Activated naive CD4-positive, alpha-beta T cell treated with anti-CD3 and anti-CD28 coated beads, Interleukin-2, amount 50 U/mL, for 72 hours (primary cell): ENCODE measurements at regions not wholly inside any gene's neighbourhood (a gene's known extent, or its start where the extent isn't known, plus 50 kb on each side); places are given as distances from the start of the nearest gene placed in this dataset.

ENCODE experiments used
- ATAC-seq, 2 donors: fragments of 150-1000 bp; cut with Tn5 transposase; 2 replicates each; pipeline ENCODE4 v1.10.0; 2021; ENCODE audit warnings: mild to moderate bottlenecking in 2 of 2, moderate library complexity in 2 of 2
- DNase-seq, 2 donors: peaks; one replicate each; pipeline ENCODE4 v3.0.0; 2021 to 2022; ENCODE audit warnings: low spot score in 2 of 2
- H3K27ac Mint-ChIP-seq, 2 donors: one replicate each; pipeline ENCODE4 v1.8.0; 2022; ENCODE audit warnings: mild to moderate bottlenecking in 2 of 2, mixed read lengths in 2 of 2
- H3K36me3 Mint-ChIP-seq, 2 donors: one replicate each; pipeline ENCODE4 v1.8.0; 2022; ENCODE audit warnings: mixed read lengths in 2 of 2
- H3K9me3 Mint-ChIP-seq, 2 donors: one replicate each; pipeline ENCODE4 v1.8.0; 2022; ENCODE audit warnings: mixed read lengths in 2 of 2

DNA sequence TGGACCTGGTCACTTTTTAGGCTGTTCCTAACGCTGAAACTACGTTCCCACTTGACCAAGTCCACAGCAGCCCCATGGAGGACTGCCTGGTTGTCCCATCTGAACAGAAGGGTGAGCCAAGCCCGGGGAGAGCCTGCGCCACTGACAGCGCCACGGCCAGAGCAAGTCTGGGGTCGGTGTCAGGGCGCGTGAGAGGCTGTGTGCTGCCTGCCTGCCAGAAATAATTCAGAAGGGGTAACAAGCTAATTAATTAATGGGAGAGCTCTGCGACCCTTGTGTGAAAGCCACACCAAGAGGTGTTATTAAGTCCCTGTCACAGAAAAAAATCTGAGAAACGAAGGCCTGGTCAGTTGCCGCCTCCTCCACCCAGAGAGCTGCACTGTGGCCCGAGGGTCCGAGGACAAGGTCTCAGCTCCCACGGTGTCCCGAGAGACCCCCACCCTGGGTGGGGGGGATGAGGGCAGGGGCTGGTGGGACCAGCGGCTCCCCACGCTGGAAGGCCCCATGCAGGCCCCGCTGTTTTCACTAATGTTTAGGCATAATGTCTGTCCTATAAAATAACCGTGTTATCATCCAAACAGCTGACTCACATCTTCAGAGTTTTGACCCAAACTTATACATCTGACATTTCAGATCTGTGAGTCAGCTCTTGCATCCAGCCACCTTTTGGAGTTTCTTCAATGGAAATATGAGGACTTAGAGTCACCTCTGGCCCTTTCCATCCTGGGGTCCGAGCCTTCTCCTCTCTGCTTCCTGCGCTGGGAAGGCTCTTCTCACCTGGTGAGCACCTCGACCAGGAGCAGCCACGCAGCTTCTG, 58.5 kb downstream of the DLL1 start:
- Mint-ChIP-seq H3K36me3 (no peaks in the 10 kb centered on the region), H3K9me3 (no peaks in the 10 kb centered on the region), H3K27ac (peak overlapping the region in 1 of 2 donors; percentile 81)
- no peak for ATAC-seq
- DNase-seq: no peak

DNA sequence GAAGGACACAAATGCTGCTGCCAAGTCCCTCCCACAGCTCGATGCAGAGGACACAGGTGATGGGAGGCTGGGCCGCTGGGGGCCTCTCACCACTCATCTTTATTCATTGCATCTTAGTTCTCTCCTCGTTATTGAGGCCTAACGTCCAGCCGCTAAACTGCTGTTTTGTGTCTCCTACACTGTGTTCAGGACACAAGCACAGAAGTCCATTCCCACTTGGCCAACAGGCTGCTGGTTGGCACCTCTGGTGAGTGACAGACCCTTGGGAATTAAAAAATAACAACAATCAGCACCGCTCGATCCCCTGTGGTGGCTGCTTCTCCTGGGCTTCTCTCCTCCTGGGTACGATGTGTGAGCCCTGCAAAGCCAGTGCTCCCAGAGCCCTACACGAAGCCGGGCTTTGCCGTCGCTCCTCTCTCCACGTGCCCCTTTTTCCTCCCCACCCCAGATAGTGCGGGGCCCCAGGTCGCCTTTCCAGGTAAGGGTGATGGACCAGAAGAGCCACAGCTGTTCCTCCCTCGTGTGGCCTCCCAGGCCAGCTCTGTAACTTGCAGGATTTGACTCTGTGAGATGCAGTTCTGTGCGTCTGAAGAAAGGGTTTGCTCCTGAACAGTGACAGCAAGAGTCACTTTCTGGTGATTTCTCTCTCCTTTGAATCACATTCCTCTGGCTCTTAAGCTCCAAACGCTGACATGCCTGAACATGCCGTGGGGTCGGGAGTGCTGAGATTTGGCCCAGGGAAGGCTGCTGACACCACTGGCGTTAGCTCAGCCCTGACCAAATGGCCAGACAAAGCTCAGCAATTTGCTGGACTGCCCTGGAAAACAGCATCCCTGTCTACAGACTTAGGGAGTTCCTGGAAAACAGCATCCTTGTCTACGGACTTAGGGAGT, 59.3 kb downstream of the DLL1 start:
- no peaks in the 10 kb centered on the region for H3K9me3 Mint-ChIP-seq
- ATAC-seq: no peak
- DNase-seq: no peak
- no peaks in the 10 kb centered on the region for H3K36me3 Mint-ChIP-seq
- peak overlapping the region in 1 of 2 donors; percentile 81 for H3K27ac Mint-ChIP-seq

GRCh38 chr6:170230520-170231292, 60.2 kb downstream of the DLL1 start:
- no peaks in the 10 kb centered on the region for H3K9me3 Mint-ChIP-seq
- ATAC-seq (no peak), DNase-seq (no peak)
- H3K36me3 Mint-ChIP-seq: no peaks in the 10 kb centered on the region
- no peak overlapping the region for H3K27ac Mint-ChIP-seq

- H3K27ac Mint-ChIP-seq: peak overlapping the region in 1 of 2 donors; percentile 56
- no peak for ATAC-seq
- H3K9me3 Mint-ChIP-seq: no peaks in the 10 kb centered on the region
- DNase-seq: no peak
- no peaks in the 10 kb centered on the region for H3K36me3 Mint-ChIP-seq
Observed at GRCh38 chr6:170229851-170230519, 60.9 kb downstream of the DLL1 start.

DNA sequence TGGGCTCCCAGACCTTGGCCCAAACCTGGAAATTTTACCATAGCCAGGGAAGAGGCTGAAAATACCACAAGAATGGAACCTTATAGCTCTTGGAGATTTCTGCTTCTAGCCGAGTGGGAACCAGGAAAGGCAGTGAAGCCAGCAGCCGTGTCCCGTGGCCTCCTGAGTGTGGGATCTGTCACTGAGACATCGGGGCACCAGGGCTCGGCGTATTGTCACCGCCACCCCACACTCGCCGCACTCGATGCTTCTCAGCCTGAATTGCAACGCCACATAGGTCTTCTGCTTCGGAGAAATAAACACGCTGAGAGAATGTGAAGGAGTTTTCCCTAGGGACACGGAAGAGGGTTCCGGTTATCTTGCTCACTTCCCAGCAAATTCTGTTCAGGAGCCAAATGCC, 61.5 kb downstream of the DLL1 start:
- no peaks in the 10 kb centered on the region for H3K9me3 Mint-ChIP-seq
- ATAC-seq: no peak
- H3K27ac Mint-ChIP-seq: peak overlapping the region in 1 of 2 donors; percentile 56
- no peak for DNase-seq
- no peaks in the 10 kb centered on the region for H3K36me3 Mint-ChIP-seq

DNA sequence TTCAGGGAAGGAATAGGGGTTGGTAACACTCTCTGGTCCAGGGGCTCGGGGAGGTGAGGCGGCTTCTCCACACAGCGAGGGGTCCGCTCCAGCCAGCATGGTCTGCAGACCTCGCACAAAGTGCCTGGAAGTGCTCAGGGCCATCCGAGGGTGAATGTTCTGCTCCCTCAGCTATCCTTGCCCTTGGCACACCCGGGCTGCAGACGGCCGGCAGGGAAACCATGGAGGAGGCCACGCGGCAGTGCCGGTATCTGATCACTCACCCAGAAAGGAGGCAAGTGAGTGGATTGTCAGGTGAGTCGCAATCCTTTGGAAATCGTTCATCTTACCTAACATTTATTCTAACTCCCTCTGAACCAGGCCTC, 62.0 kb downstream of the DLL1 start:
- DNase-seq (no peak), ATAC-seq (no peak)
- peak overlapping the region in 1 of 2 donors; percentile 56 for H3K27ac Mint-ChIP-seq
- no peaks in the 10 kb centered on the region for H3K9me3 Mint-ChIP-seq
- no peaks in the 10 kb centered on the region for H3K36me3 Mint-ChIP-seq

DNA sequence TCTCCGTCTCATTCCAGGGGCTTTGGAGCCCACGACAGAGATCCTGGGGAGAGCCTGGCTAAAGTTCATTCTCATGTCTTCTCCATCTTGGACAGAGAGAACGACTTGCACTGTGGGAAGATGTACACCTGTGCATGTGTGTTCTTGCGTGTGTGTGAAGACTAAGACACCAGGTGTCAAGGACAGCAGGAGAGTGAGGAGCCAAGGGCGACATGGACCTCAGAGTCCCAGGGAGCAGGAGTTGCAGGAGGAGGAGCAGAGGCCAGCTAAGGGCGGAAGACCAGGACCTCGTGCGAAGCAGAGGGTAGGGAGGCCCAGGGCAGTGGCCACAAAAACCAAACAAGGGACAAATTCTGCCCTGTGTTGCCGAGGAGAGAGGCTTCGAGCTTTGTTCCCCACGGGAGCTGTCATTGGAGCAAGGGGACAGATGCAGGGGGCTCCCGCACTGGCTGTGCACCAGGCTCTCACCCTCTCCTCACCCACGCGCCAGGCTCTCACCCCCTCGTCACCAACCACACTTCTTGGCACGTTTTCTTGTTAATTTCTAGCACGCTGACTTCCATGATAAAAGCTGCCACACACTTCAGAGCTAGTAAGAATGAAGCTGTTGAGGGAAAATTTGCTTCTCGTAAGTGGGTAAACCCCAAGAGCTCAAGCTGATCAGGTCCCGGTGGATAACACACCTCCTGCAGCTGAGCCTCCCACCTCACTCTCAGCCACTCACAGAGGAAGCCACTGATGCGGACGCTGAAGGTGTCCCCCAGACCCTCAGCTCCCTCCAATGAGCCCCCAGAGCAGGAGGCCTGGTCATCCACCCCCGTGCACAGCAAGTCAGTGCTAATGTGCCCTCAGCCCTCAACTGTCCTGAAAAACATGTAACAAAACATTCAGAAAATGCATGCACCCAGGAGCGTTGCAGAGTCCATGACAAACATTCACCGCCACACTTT, 62.6 kb downstream of the DLL1 start:
- no peak for DNase-seq
- Mint-ChIP-seq H3K27ac (no peak overlapping the region), H3K9me3 (no peaks in the 10 kb centered on the region), H3K36me3 (no peaks in the 10 kb centered on the region)
- ATAC-seq: no peak

DNA sequence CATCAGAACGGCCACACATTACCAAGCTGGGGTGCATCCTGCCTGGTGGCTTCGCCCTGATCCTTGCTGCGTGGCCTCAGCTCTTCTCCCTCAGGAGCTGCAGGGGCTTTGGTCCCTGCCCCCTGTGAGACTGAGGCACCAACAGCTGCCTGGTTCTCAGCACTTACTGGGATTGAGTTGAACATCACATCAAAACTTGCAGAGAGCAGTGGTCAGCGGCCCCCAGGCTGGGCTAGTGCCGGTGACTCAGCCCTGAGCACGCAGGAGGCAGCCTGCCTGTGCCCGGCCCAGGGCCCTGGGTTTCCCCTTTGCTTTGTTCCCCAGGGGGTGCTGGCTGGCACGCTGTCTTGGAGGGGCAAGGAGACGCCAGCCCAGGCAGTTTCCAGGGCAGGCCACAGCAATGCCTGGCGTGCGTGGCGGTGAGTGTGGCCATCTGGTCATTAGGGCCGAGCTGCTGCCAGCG, 63.3 kb downstream of the DLL1 start:
- DNase-seq: no peak
- Mint-ChIP-seq H3K36me3 (no peaks in the 10 kb centered on the region), H3K9me3 (no peaks in the 10 kb centered on the region), H3K27ac (no peak overlapping the region)
- no peak for ATAC-seq

- no peaks in the 10 kb centered on the region for H3K36me3 Mint-ChIP-seq
- no peaks in the 10 kb centered on the region for H3K9me3 Mint-ChIP-seq
- peak overlapping the region in 1 of 2 donors; percentile 2 for H3K27ac Mint-ChIP-seq
- DNase-seq (no peak), ATAC-seq (no peak)
Observed at GRCh38 chr6:170226647-170227046, 64.2 kb downstream of the DLL1 start.

DNA sequence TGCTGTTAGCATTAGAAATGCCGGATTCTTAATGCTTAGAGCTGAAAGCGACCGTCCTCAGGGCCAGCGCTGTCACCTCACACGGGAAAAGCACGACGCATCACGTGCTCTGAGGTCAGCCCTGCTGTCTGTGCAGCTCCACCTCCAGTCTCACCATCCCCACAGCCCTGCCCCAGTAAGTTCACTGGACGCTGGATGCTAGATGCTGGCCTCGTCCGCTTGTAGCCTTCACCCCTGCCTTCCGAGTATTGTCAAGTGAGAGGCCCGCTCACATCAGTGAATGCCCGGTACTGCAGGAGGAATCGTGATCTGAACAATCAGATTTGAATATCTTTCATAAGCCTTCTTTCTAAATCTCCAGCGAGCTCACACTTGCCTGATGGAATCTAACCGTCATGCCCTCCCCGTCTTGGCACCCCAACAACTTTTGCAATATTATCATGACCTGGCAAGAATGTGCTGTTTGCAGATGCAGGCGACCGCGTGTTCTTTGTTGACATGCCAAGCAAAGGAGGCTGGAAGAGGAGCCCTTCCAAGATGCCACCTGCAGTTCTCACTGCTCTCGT, 64.9 kb downstream of the DLL1 start:
- no peaks in the 10 kb centered on the region for H3K9me3 Mint-ChIP-seq
- DNase-seq (no peak), ATAC-seq (no peak)
- H3K27ac Mint-ChIP-seq: no peak overlapping the region
- H3K36me3 Mint-ChIP-seq: no peaks in the 10 kb centered on the region

DNA sequence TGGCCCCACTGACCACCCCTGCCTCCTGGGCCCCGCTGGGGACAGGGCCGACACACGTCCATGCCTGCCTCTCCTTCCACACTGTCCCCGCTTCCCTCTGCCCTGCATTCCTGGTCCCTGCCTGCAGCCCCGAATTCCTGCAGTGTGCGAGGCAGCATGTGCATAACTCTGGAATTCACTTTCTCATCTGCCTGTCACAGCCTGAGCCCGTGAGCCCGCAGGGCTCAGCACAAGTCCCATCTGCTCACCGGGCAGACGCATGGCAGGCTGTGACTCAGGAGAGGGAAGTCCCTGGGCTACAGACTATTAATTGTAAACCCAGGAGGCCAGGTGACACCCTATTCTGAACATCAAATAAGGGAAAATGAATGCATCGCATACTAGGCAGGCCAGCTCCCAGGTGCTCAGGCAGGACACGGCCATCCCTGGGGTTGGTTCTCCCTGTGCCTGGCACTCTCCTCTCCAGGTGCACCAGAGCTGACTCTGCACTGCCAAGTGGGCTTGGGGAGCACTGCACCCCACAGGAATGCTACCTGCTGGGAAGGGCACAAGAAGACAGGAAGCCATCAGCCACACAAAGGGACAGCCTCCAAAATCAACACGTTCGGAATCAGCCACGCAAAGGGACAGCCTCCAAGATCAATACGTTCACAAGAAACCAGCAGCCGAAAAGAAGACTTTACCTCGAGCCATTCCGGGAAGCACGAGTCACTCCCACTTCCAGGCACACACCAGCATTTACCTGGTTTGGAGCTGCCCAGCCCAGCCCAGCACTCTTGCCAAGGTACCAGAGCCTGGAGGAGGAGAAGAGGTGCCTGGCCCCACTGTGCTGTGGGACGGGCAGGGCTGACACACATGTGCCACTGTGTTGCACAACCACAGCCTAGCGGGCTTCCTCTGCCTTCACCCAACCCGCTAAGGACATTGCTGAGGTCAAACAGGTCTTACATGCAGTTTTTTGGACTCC, 65.9 kb downstream of the DLL1 start:
- no peak for ATAC-seq
- no peaks in the 10 kb centered on the region for H3K9me3 Mint-ChIP-seq
- H3K36me3 Mint-ChIP-seq: no peaks in the 10 kb centered on the region
- no peak for DNase-seq
- no peak overlapping the region for H3K27ac Mint-ChIP-seq

DNA sequence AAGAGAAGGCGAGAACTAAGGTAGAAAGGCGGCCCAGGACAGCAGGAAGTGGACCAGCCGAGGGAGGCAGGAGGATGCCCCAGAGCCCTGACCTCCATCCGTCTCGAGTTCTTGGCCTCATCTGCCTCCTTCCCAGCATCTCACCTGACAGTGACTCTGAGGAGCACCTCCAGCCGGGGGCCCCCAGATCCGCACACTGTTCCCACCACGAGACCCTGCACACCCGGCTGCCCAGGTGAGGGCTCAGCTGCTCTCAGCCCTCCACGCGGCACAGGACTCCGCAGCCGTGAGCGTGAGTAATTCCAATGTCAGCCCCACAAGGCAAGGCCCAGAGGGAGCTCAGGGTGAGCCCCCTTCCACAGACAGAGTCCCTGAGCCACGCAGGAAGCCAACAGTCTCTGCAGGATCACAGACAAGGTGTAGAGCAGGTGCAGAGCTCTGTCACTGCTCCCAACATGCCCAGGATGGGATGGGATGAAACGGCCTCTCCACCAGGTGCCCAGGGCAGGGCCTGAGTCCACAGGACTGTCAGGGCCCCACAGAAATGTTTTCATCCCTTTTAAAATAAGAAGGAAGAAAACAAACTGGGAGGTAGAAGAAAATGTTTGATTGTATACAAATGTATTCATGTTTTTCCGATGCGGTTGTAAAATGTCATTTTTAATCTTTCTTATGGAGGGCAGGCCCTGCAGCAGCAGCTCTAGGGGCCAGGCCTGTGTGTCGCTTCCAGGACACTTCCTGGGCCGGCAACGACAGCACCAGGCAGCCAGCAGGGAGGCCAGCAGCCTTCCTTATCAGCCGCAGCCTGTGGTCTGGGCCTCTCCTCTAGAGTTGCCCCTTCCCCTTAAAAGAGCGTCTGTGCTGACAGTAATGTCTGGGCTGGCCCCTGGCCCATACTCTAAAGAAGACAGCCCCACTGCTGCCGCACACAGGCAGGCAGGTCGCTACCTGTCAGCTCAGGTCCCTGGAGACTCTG, 66.9 kb downstream of the DLL1 start:
- H3K9me3 Mint-ChIP-seq: no peaks in the 10 kb centered on the region
- ATAC-seq: no peak
- H3K27ac Mint-ChIP-seq: no peak overlapping the region
- DNase-seq: no peak
- H3K36me3 Mint-ChIP-seq: no peaks in the 10 kb centered on the region
